ENCODE measurements at regions not wholly inside any gene's neighbourhood (a gene's known extent, or its start where the extent isn't known, plus 50 kb on each side); places are given as distances from the start of the nearest gene placed in this dataset.

DNA sequence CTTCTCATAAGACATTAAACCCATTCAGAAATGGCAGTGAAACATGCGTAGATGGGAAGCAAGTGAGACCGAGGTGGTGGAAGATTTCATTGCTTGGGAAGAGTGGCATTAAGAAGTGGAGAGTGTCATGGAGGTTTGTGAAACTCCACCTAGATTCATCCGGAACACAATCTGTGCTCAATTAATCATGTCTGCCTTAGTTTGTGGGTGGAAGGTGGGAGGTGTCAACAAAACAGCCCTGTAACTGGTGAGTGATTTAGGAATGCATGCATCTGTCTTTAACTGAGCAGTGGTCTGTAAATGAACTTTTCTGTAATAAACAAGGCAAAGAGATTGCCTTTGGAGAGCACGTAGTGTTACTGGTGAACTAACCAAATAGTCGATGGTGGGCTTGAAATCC, 113.7 kb downstream of the WNT5A start:
- TF ChIP-seq, protein P1, sequence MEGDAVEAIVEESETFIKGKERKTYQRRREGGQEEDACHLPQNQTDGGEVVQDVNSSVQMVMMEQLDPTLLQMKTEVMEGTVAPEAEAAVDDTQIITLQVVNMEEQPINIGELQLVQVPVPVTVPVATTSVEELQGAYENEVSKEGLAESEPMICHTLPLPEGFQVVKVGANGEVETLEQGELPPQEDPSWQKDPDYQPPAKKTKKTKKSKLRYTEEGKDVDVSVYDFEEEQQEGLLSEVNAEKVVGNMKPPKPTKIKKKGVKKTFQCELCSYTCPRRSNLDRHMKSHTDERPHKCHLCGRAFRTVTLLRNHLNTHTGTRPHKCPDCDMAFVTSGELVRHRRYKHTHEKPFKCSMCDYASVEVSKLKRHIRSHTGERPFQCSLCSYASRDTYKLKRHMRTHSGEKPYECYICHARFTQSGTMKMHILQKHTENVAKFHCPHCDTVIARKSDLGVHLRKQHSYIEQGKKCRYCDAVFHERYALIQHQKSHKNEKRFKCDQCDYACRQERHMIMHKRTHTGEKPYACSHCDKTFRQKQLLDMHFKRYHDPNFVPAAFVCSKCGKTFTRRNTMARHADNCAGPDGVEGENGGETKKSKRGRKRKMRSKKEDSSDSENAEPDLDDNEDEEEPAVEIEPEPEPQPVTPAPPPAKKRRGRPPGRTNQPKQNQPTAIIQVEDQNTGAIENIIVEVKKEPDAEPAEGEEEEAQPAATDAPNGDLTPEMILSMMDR (IDR thresholded peaks at IDR 0.05) = no peak
- no peak for TF ChIP-seq POLR2A (IDR thresholded peaks at IDR 0.05)
- H3K4me3 ChIP-seq (ENCODE audit: low read depth, poor library complexity, severe bottlenecking) = no peak overlapping the region
- WGBS, 2 donors = 87 to 91% methylated on average over 5 of the region's 5 CpGs
- intact Hi-C loops (cut with DNase I; ENCODE audit: low total_unique reads) = no loop called here
- no peak for DNase-seq (ENCODE audit: low spot score in 2 of 2)

DNA sequence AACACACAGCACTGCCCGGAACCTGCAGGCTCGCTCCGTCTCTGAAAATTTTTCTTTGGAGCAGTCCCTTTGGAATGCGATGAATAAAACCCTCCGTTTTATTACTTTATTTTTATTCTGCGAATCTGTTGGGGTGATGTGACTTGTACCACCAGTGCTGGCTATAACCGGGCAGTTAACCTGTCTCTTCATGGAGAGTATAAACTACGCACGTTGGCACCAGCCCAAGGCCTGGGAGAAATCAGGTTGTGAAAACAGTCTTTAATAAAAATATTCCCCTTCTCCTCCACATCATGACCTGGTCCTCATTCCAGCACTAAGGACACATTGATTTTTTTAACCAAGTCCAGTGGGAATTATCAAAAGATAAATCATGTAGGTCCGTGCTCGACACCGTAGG, 116.8 kb downstream of the WNT5A start:
- TF ChIP-seq, protein P1 (IDR thresholded peaks at IDR 0.05) = no peak
- TF ChIP-seq POLR2A (IDR thresholded peaks at IDR 0.05) = no peak
- DNase-seq (ENCODE audit: low spot score in 2 of 2) = no peak
- intact Hi-C loops (cut with DNase I; ENCODE audit: low total_unique reads) = no loop called here
- H3K4me3 ChIP-seq (ENCODE audit: low read depth, poor library complexity, severe bottlenecking) = no peak overlapping the region
- 78 to 79% methylated on average over 12 of the region's 12 CpGs for WGBS, 2 donors

DNA sequence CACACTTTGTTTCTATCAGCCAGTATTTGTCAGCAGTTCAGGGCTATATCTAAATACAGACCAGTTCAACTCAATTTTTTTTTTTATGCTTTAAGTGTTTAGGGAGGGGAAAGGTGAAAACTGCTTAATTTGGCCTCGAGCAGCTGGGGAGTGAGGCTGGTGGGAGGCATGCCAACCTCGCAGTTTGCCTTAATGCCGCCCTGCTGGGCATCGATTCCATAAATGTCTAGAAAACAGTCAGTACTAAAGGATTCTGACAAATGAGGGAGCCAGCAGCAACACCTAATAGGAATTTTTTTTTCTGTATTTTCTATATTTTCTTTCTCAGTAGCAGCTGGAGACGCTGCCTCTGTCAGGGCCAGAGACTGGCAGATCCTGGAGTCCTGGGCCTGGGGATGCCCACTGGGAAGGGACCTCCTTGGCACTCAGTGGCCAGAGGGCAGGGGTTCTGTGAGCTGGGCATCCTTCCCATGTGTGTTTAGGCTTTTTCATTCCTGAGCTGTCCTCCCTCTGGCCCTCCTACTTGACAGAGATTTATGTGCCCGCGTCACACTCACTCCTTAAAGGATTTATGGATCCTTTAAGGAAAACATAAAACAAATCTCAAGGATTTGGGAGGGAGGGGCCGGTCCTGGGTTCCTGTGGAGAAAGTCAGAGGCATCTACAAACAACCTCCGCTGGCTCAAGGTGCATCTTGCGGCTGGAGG, 117.8 kb downstream of the WNT5A start:
- DNase-seq (ENCODE audit: low spot score in 2 of 2) = no peak
- intact Hi-C loops (cut with DNase I; ENCODE audit: low total_unique reads) = no loop called here
- H3K4me3 ChIP-seq (ENCODE audit: low read depth, poor library complexity, severe bottlenecking) = no peak overlapping the region
- TF ChIP-seq, protein P1 (IDR thresholded peaks at IDR 0.05) = no peak
- TF ChIP-seq POLR2A (IDR thresholded peaks at IDR 0.05) = no peak
- 58 to 65% methylated on average over 10 of the region's 10 CpGs for WGBS, 2 donors

DNA sequence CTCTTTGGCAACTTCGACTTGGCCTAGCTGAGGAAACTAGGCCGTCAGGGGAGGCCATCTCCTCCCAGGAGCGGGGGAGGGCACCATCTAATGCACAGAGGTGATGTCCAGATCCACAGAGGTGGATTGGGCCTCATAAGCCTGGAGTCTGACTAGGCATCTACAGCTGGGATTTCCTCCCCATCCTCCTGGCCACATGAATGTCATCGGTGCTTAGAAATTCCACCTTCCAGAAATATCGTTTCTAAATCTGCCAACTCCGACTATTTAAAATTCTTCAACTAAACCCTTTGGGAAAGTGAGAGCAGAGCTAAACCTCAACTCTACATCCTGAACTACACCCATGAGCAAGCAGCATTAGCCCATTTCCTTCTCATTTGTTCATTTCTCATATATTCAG, 118.7 kb downstream of the WNT5A start:
- 89 to 97% methylated on average over 6 of the region's 6 CpGs for WGBS, 2 donors
- intact Hi-C loops (cut with DNase I; ENCODE audit: low total_unique reads) = no loop called here
- no peak for DNase-seq (ENCODE audit: low spot score in 2 of 2)
- TF ChIP-seq, protein P1 (IDR thresholded peaks at IDR 0.05) = no peak
- no peak for TF ChIP-seq POLR2A (IDR thresholded peaks at IDR 0.05)
- H3K4me3 ChIP-seq (ENCODE audit: low read depth, poor library complexity, severe bottlenecking) = no peak overlapping the region

DNA sequence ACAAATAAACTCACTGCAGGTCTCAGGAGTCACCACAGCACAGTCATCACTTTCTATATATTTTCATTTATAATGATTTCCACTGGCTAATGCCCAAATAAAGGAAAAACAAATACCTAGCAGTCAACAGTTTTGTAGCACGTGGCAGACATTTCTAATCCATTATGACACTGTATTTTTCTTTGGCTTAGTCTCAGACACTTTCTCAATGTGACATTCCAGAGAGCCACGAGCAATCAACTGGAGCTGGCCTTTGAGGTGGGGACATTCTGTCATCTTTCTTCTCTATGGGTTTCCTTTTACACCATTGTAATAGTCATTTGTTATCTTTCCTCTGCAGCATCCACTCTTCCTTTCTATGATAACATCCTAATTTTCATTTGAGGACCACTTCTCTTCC, 119.7 kb downstream of the WNT5A start:
- intact Hi-C loops (cut with DNase I; ENCODE audit: low total_unique reads) = no loop called here
- 56 to 57% methylated on average over 2 of the region's 2 CpGs for WGBS, 2 donors
- TF ChIP-seq, protein P1 (IDR thresholded peaks at IDR 0.05) = no peak
- TF ChIP-seq POLR2A (IDR thresholded peaks at IDR 0.05) = no peak
- H3K4me3 ChIP-seq (ENCODE audit: low read depth, poor library complexity, severe bottlenecking) = no peak overlapping the region
- DNase-seq (ENCODE audit: low spot score in 2 of 2) = no peak

DNA sequence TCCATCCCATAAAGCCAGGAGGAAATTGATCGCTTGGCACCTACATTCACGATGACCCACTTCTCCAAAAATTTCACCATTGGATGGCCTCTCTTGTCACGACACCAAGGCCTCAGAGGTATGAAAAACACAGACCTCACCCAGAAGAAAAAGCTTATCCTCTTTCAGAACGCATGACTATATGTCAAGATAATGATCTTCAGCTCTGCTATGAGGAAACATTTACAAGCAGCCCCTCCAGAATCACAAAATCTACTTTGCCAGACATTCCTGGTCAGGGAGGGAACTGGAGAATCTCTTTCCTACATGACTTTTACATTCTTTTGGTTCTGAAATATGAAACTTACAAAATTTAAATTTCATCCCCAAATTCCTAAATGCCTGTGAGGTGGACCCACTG, 122.7 kb downstream of the WNT5A start:
- H3K4me3 ChIP-seq (ENCODE audit: low read depth, poor library complexity, severe bottlenecking) = no peak overlapping the region
- intact Hi-C loops (cut with DNase I; ENCODE audit: low total_unique reads) = no loop called here
- TF ChIP-seq POLR2A (IDR thresholded peaks at IDR 0.05) = no peak
- TF ChIP-seq, protein P1 (IDR thresholded peaks at IDR 0.05) = no peak
- WGBS, 2 donors = 70 to 74% methylated on average over 4 of the region's 4 CpGs
- DNase-seq (ENCODE audit: low spot score in 2 of 2) = no peak

Measured in lower leg skin (tissue), 4 donors.